K562 (cell line): ENCODE measurements at regions not wholly inside any gene's neighbourhood (a gene's known extent, or its start where the extent isn't known, plus 50 kb on each side); places are given as distances from the start of the nearest gene placed in this dataset.

Experiments
- ARID1B ChIP-seq: fragments of 450-650 bp; IDR thresholded peaks from 2 replicates; pipeline ENCODE4 v1.6.1; 2016; ENCODE audit warnings: antibody characterized with exemption, mild to moderate bottlenecking, inconsistent platforms
- ATF7 ChIP-seq: fragments of 450-650 bp; IDR thresholded peaks from 2 replicates; pipeline ENCODE4 v1.7.1; 2014; ENCODE audit warnings: mild to moderate bottlenecking, moderate library complexity
- CBX3 ChIP-seq, 2 experiments: IDR thresholded peaks; 1 replicate in 1 of 2; 2 replicates in 1 of 2; pipeline ENCODE4 v1.6.1; 2012; ENCODE audit warnings: inconsistent platforms in 2 of 2, low read length in 2 of 2, borderline replicate concordance in 1 of 2, control low read depth in 1 of 2
- CEBPB ChIP-seq: fragments of 450-650 bp; IDR thresholded peaks from 2 replicates; pipeline ENCODE4 v1.6.1; 2016; ENCODE audit warnings: missing genetic modification characterization, missing compliant biosample characterization
- CEBPG ChIP-seq, 3 experiments: fragments of 200-800 bp in 1 of 3; sonication (Bioruptor generic) in 1 of 3; sonication (generic) in 1 of 3; formaldehyde crosslinking in 1 of 3; IDR thresholded peaks in 2 of 3; conservative IDR thresholded peaks in 1 of 3; 2 replicates each; pipeline versions ENCODE4 v1.6.1 to v1.8.0; 2016 to 2022; ENCODE audit warnings: missing compliant biosample characterization in 2 of 3, missing genetic modification characterization in 2 of 3, mild to moderate bottlenecking in 1 of 3, missing genetic modification reagents in 1 of 3
- ETS2 ChIP-seq: IDR thresholded peaks from 2 replicates; pipeline ENCODE4 v1.6.1; 2016; ENCODE audit warnings: borderline replicate concordance, missing genetic modification characterization, mild to moderate bottlenecking, moderate library complexity, missing compliant biosample characterization; ENCODE audit not compliant: poor library complexity, severe bottlenecking
- FOXK2 ChIP-seq, 2 experiments: fragments of 450-650 bp; IDR thresholded peaks in 1 of 2; conservative IDR thresholded peaks in 1 of 2; 2 replicates each; pipeline ENCODE4 v1.6.1; 2016; ENCODE audit warnings: low read depth in 2 of 2, mild to moderate bottlenecking in 1 of 2
- HDAC3 ChIP-seq: fragments of 450-650 bp; IDR thresholded peaks from 2 replicates; pipeline ENCODE4 v1.6.1; 2018; ENCODE audit warnings: borderline replicate concordance, mild to moderate bottlenecking, moderate library complexity; ENCODE audit not compliant: partially characterized antibody
- JUND ChIP-seq, 2 experiments: IDR thresholded peaks; 2 replicates in 1 of 2; 3 replicates in 1 of 2; pipeline ENCODE4 v1.6.1; 2011; ENCODE audit warnings: borderline replicate concordance in 2 of 2, low read depth in 2 of 2, low read length in 2 of 2, improper control_type of control experiment in 1 of 2, missing biosample characterization in 1 of 2, missing genetic modification characterization in 1 of 2, missing genetic modification reagents in 1 of 2
- NR2C1 ChIP-seq, 2 experiments: fragments of 450-650 bp; IDR thresholded peaks; 2 replicates each; pipeline ENCODE4 v1.6.1; 2017; ENCODE audit warnings: mild to moderate bottlenecking in 2 of 2, antibody characterized with exemption in 1 of 2, inconsistent platforms in 1 of 2, missing compliant biosample characterization in 1 of 2, missing genetic modification characterization in 1 of 2
- TRIM24 ChIP-seq, 2 experiments: fragments of 450-650 bp; IDR thresholded peaks; 2 replicates each; pipeline ENCODE4 v1.6.1; 2016
- TF ChIP-seq, protein P1 (sequence below): sonication (generic); formaldehyde crosslinking; IDR thresholded peaks from 2 replicates; pipeline ENCODE4 v1.8.0; 2023; ENCODE audit warnings: mild to moderate bottlenecking, missing genetic modification reagents
- TF ChIP-seq, protein P2 (sequence below): sonication (generic); formaldehyde crosslinking; IDR thresholded peaks from 2 replicates; pipeline ENCODE4 v1.8.0; 2022; ENCODE audit warnings: mild to moderate bottlenecking, missing genetic modification reagents

DNA sequence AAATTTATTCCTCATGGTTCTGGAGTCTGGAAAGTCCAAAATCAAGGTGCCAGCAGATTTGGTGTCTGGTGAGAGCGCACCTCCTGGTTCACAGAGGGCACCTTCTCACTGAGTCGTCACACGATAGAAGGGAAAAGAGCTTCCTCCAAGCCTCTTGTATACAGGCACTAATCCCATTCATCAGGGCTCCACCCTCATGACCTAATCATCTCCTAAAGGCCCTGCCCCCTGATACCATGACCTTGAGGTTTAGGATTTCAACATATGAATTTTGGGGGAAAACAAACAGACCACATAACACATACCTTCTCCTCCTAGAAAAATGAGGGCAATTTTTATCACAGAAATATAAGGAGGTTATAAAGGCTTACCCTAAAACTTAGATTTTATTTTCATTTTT, 88.0 kb upstream of the NFIA start (continued):
- TF ChIP-seq HDAC3: peak; percentile 30
- peak; percentile 55; the same call in 1 of the 2 replicates for TF ChIP-seq JUND (IDR thresholded peaks at IDR 0.05; ENCODE audit: borderline replicate concordance, low read depth, low read length)
- TF ChIP-seq JUND (tag; IDR thresholded peaks at IDR 0.05; ENCODE audit: borderline replicate concordance, low read depth, low read length): peak; percentile 60; the same call in 1 of the 3 replicates
- peak; percentile 78 for TF ChIP-seq ATF7
- 0 out of 3 replicates have a peak, but pooled peaks of 1 of the 2 experiments have one; percentile 20 for TF ChIP-seq CBX3 (IDR thresholded peaks at IDR 0.05; ENCODE audit: borderline replicate concordance in 1 of 2, low read length in 2 of 2)
- TF ChIP-seq, protein P1, sequence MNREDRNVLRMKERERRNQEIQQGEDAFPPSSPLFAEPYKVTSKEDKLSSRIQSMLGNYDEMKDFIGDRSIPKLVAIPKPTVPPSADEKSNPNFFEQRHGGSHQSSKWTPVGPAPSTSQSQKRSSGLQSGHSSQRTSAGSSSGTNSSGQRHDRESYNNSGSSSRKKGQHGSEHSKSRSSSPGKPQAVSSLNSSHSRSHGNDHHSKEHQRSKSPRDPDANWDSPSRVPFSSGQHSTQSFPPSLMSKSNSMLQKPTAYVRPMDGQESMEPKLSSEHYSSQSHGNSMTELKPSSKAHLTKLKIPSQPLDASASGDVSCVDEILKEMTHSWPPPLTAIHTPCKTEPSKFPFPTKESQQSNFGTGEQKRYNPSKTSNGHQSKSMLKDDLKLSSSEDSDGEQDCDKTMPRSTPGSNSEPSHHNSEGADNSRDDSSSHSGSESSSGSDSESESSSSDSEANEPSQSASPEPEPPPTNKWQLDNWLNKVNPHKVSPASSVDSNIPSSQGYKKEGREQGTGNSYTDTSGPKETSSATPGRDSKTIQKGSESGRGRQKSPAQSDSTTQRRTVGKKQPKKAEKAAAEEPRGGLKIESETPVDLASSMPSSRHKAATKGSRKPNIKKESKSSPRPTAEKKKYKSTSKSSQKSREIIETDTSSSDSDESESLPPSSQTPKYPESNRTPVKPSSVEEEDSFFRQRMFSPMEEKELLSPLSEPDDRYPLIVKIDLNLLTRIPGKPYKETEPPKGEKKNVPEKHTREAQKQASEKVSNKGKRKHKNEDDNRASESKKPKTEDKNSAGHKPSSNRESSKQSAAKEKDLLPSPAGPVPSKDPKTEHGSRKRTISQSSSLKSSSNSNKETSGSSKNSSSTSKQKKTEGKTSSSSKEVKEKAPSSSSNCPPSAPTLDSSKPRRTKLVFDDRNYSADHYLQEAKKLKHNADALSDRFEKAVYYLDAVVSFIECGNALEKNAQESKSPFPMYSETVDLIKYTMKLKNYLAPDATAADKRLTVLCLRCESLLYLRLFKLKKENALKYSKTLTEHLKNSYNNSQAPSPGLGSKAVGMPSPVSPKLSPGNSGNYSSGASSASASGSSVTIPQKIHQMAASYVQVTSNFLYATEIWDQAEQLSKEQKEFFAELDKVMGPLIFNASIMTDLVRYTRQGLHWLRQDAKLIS (CRISPR knock-in tag): no peak
- 0 out of 2 replicates have a peak, but pooled peaks have one; percentile 24 for TF ChIP-seq NR2C1 (IDR thresholded peaks at IDR 0.05)
- TF ChIP-seq NR2C1 (tag; IDR thresholded peaks at IDR 0.05): peak; percentile 49
- peak in 1 of 2 experiments; percentile 20; a peak in 1 of 4 replicates for TF ChIP-seq TRIM24 (IDR thresholded peaks at IDR 0.05)
- TF ChIP-seq, protein P2, sequence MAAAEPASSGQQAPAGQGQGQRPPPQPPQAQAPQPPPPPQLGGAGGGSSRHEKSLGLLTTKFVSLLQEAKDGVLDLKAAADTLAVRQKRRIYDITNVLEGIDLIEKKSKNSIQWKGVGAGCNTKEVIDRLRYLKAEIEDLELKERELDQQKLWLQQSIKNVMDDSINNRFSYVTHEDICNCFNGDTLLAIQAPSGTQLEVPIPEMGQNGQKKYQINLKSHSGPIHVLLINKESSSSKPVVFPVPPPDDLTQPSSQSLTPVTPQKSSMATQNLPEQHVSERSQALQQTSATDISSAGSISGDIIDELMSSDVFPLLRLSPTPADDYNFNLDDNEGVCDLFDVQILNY (CRISPR knock-in tag): no peak
- TF ChIP-seq CEBPB (tag): peak; percentile 69
- no peak for TF ChIP-seq ETS2 (tag)
- TF ChIP-seq FOXK2 (conservative IDR thresholded peaks at IDR 0.05 in 1 of 2, IDR thresholded peaks at IDR 0.05 in 1 of 2; ENCODE audit: low read depth in 2 of 2): peak; percentile 43 to 52; a peak in 1 of 4 replicates
- TF ChIP-seq ARID1B: peak; percentile 16; the same call in 1 of the 2 replicates
- no peak for TF ChIP-seq CEBPG (CRISPR knock-in tag; IDR thresholded peaks at IDR 0.05)
- peak in 1 of 2 experiments; percentile 38; a peak in 1 of 4 replicates for TF ChIP-seq CEBPG (tag; conservative IDR thresholded peaks at IDR 0.05 in 1 of 2, IDR thresholded peaks at IDR 0.05 in 1 of 2)
